ENCODE measurements at regions not wholly inside any gene's neighbourhood (a gene's known extent, or its start where the extent isn't known, plus 50 kb on each side); places are given as distances from the start of the nearest gene placed in this dataset.

DNA sequence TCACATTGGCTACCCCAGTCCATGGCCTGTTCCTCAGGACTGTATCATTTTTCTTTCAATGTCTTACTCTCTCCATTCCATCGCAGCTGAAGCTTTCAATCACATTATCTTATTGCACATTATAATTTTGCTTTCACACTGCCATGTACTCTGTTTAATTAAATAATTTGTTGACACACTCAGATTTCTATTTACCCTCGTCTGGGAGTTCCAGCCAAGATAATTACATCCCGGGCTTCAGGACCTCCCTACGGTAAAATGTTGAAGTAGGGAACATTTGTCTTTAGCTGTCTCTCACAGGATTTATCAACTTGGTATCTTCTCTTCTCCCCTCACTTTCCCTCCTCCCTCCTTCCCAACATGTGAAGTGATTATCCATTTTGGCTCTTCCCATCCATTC, 177.2 kb upstream of the RASSF8 start:
- H3K9me3 ChIP-seq (ENCODE audit: insufficient read depth, low read length): no peaks in the 10 kb centered on the region
- H3K9ac ChIP-seq (ENCODE audit: insufficient read length, low read depth): no peak overlapping the region
- DNase-seq (ENCODE audit: low read depth, low spot score): no peak
- no peak for TF ChIP-seq SUZ12 (IDR thresholded peaks at IDR 0.05; ENCODE audit: extremely low read depth, insufficient read depth, insufficient read length)
- TF ChIP-seq YY1 (IDR thresholded peaks at IDR 0.05; ENCODE audit: insufficient read depth, insufficient read length): no peak
- TF ChIP-seq ZNF274 (IDR thresholded peaks at IDR 0.05; ENCODE audit: low read depth, low read length): no peak
- H3K4me3 ChIP-seq (ENCODE audit: insufficient read length, low read depth): no peak overlapping the region
- no peaks in the 10 kb centered on the region for H3K27me3 ChIP-seq (ENCODE audit: insufficient read depth, insufficient read length)
- no peaks in the 10 kb centered on the region for H3K4me1 ChIP-seq (ENCODE audit: insufficient read depth, insufficient read length)
- H3K36me3 ChIP-seq (ENCODE audit: insufficient read depth, insufficient read length, low read length): no peaks in the 10 kb centered on the region

DNA sequence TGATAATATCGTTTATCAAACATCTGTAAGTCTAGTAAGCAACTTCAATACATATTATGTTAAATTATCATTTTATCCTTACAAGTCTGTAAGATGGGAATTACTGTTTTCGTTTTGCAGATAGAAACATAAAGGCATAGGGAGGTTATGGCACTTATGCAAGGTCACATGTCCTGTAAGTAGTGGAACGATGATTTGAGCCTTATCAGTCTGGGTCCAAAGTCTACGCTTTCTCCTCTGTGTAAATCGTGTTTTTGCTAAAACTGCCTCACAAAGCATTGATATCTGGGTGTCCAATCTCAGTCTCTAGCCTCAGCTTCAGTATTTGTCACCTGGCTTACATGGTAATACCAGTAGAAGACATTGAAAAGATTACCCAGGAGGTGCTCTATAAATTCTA, 174.9 kb upstream of the RASSF8 start:
- DNase-seq (ENCODE audit: low read depth, low spot score): no peak
- Histone ChIP-seq H3K27me3 (ENCODE audit: insufficient read depth, insufficient read length) (no peaks in the 10 kb centered on the region), H3K9me3 (ENCODE audit: insufficient read depth, low read length) (no peaks in the 10 kb centered on the region), H3K36me3 (ENCODE audit: insufficient read depth, insufficient read length, low read length) (no peaks in the 10 kb centered on the region), H3K9ac (ENCODE audit: insufficient read length, low read depth) (no peak overlapping the region), H3K4me3 (ENCODE audit: insufficient read length, low read depth) (no peak overlapping the region), H3K4me1 (ENCODE audit: insufficient read depth, insufficient read length) (no peaks in the 10 kb centered on the region)
- no peak for TF ChIP-seq YY1 (IDR thresholded peaks at IDR 0.05; ENCODE audit: insufficient read depth, insufficient read length)
- no peak for TF ChIP-seq ZNF274 (IDR thresholded peaks at IDR 0.05; ENCODE audit: low read depth, low read length)
- TF ChIP-seq SUZ12 (IDR thresholded peaks at IDR 0.05; ENCODE audit: extremely low read depth, insufficient read depth, insufficient read length): no peak

DNA sequence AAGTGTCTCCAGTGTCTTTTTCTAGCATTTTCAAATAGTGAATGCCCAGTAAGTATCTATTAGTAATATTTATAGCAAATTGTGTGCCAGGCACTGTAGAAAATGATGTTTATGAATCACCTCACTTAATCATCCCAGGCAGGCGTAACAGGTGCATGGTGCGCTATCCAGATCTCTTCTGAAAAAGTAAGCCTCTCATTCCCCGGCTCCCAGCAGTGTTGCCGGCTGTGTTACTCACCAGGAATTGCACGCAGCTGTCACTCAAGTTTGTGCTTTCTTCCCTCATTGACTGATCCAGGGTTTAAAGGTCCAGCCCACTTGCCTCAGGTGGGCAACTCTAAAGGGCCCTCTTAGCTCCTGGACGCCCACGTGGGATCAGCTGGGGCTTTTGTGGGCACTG, 173.8 kb upstream of the RASSF8 start:
- no peak overlapping the region for H3K9ac ChIP-seq (ENCODE audit: insufficient read length, low read depth)

DNA sequence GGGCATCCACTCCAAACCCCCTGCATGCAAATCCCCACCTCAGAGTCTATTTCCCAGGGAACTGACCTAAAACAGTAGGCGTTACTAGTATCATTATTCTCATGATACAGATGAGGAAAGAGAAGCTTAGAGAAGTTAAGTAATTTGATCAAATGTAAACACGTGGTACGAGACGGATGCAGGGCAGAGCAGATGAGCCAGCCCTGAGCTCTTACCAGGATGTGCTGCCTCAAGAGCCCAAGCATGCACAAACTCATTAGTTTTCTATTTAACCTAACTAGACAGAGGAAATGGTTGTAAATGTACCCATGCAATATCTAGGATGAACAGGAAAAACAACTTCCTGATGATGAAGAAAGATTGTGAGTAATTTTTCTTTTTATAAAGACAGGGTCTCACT, 173.3 kb upstream of the RASSF8 start:
- H3K4me1 ChIP-seq (ENCODE audit: insufficient read depth, insufficient read length): no peaks in the 10 kb centered on the region
- H3K9me3 ChIP-seq (ENCODE audit: insufficient read depth, low read length): no peaks in the 10 kb centered on the region
- no peak overlapping the region for H3K4me3 ChIP-seq (ENCODE audit: insufficient read length, low read depth)
- TF ChIP-seq SUZ12 (IDR thresholded peaks at IDR 0.05; ENCODE audit: extremely low read depth, insufficient read depth, insufficient read length) (no peak), ZNF274 (IDR thresholded peaks at IDR 0.05; ENCODE audit: low read depth, low read length) (no peak), YY1 (IDR thresholded peaks at IDR 0.05; ENCODE audit: insufficient read depth, insufficient read length) (no peak)
- no peaks in the 10 kb centered on the region for H3K27me3 ChIP-seq (ENCODE audit: insufficient read depth, insufficient read length)
- no peak overlapping the region for H3K9ac ChIP-seq (ENCODE audit: insufficient read length, low read depth)
- H3K36me3 ChIP-seq (ENCODE audit: insufficient read depth, insufficient read length, low read length): no peaks in the 10 kb centered on the region
- DNase-seq (ENCODE audit: low read depth, low spot score): no peak

More for the DNA sequence above, 173.8 kb upstream of the RASSF8 start:
- no peak for TF ChIP-seq YY1 (IDR thresholded peaks at IDR 0.05; ENCODE audit: insufficient read depth, insufficient read length)
- no peak for TF ChIP-seq SUZ12 (IDR thresholded peaks at IDR 0.05; ENCODE audit: extremely low read depth, insufficient read depth, insufficient read length)
- no peak for TF ChIP-seq ZNF274 (IDR thresholded peaks at IDR 0.05; ENCODE audit: low read depth, low read length)
- Histone ChIP-seq H3K36me3 (ENCODE audit: insufficient read depth, insufficient read length, low read length) (no peaks in the 10 kb centered on the region), H3K4me1 (ENCODE audit: insufficient read depth, insufficient read length) (no peaks in the 10 kb centered on the region), H3K4me3 (ENCODE audit: insufficient read length, low read depth) (no peak overlapping the region), H3K27me3 (ENCODE audit: insufficient read depth, insufficient read length) (no peaks in the 10 kb centered on the region), H3K9me3 (ENCODE audit: insufficient read depth, low read length) (no peaks in the 10 kb centered on the region)
- DNase-seq (ENCODE audit: low read depth, low spot score): no peak

DNA sequence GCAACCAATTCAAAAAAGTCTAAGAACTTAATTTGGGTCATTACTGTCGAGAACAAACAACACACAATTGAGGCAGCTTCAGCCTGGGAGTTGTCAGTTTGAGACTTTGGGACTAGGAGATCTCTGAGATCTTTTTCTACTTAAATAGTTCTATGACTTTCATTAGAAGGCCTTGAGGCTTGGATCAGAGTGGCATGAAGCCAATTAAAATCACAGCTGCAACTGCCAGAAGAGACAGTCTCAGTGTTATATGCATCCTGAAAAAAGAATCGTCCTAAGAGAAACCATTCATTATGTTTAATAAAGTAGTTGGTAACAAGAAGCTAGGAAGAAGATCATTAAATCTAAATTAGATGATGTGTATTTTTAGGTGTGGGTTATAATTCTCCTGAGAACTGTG, 170.8 kb upstream of the RASSF8 start:
- H3K27me3 ChIP-seq (ENCODE audit: insufficient read depth, insufficient read length): no peaks in the 10 kb centered on the region
- DNase-seq (ENCODE audit: low read depth, low spot score): no peak
- TF ChIP-seq SUZ12 (IDR thresholded peaks at IDR 0.05; ENCODE audit: extremely low read depth, insufficient read depth, insufficient read length): no peak
- TF ChIP-seq YY1 (IDR thresholded peaks at IDR 0.05; ENCODE audit: insufficient read depth, insufficient read length): no peak
- TF ChIP-seq ZNF274 (IDR thresholded peaks at IDR 0.05; ENCODE audit: low read depth, low read length): no peak
- H3K4me3 ChIP-seq (ENCODE audit: insufficient read length, low read depth): no peak overlapping the region
- no peaks in the 10 kb centered on the region for H3K4me1 ChIP-seq (ENCODE audit: insufficient read depth, insufficient read length)
- no peak overlapping the region for H3K9ac ChIP-seq (ENCODE audit: insufficient read length, low read depth)
- no peaks in the 10 kb centered on the region for H3K9me3 ChIP-seq (ENCODE audit: insufficient read depth, low read length)
- no peaks in the 10 kb centered on the region for H3K36me3 ChIP-seq (ENCODE audit: insufficient read depth, insufficient read length, low read length)

DNA sequence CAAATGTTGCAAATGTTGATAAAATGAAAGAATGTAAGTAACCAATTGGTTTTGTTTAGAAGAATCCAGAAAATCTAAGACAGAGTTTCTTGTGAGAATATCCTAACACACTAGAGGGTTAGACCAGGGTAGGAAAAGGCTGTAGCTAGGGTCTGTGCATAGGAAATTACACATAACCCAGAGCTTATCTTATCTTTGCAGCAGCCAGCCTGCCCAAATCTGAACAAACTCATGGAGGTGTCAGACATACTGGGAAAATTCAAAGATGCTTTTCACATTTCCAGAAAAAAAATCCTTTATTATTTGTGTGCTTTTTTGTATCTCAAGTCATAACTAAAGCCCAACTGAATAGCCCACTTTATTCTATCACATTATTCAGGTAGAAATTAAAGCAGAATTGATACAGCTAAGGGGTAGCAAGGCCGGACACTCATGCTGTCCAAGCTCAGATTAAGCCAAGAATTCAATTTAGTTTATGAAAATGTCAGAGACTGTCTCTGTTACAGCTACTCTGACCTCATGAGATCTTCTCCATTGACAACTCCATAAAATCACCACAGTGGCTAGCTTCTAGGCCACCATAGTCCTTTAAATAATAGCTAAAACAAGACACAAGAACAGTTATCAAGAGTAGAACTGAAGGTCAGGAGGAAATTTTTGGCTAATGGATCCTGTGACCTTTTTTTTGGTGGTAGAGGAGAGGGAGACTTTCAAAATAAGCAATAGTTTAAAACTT, 169.6 kb upstream of the RASSF8 start:
- no peak for TF ChIP-seq SUZ12 (IDR thresholded peaks at IDR 0.05; ENCODE audit: extremely low read depth, insufficient read depth, insufficient read length)
- TF ChIP-seq ZNF274 (IDR thresholded peaks at IDR 0.05; ENCODE audit: low read depth, low read length): no peak
- TF ChIP-seq YY1 (IDR thresholded peaks at IDR 0.05; ENCODE audit: insufficient read depth, insufficient read length): no peak
- Histone ChIP-seq H3K4me1 (ENCODE audit: insufficient read depth, insufficient read length) (no peaks in the 10 kb centered on the region), H3K36me3 (ENCODE audit: insufficient read depth, insufficient read length, low read length) (no peaks in the 10 kb centered on the region)

DNA sequence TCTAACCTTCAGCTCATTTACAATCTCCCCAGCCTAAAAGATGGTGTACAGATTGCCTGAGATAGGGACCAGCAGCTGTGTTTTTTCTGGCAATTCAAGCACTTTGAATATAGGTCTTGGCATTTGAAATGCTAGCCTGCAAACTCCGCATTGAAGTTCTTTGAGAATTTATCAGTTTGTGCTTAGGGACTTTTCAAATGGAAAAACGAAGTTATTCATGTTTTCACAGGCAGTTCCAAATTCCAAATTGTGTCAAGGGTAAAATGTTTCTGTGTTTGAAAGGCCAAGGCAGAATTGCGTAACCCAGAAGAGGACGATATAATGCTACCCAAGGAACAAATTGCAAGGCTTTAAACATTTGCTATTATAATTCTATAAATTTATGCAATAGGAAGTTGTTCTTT, 168.9 kb upstream of the RASSF8 start:
- Histone ChIP-seq H3K4me1 (ENCODE audit: insufficient read depth, insufficient read length) (no peaks in the 10 kb centered on the region), H3K27me3 (ENCODE audit: insufficient read depth, insufficient read length) (no peaks in the 10 kb centered on the region), H3K36me3 (ENCODE audit: insufficient read depth, insufficient read length, low read length) (no peaks in the 10 kb centered on the region), H3K4me3 (ENCODE audit: insufficient read length, low read depth) (no peak overlapping the region), H3K9me3 (ENCODE audit: insufficient read depth, low read length) (no peaks in the 10 kb centered on the region), H3K9ac (ENCODE audit: insufficient read length, low read depth) (no peak overlapping the region)
- no peak for DNase-seq (ENCODE audit: low read depth, low spot score)
- TF ChIP-seq SUZ12 (IDR thresholded peaks at IDR 0.05; ENCODE audit: extremely low read depth, insufficient read depth, insufficient read length): no peak
- no peak for TF ChIP-seq YY1 (IDR thresholded peaks at IDR 0.05; ENCODE audit: insufficient read depth, insufficient read length)
- TF ChIP-seq ZNF274 (IDR thresholded peaks at IDR 0.05; ENCODE audit: low read depth, low read length): no peak

More for the DNA sequence above, 169.6 kb upstream of the RASSF8 start:
- no peak for DNase-seq (ENCODE audit: low read depth, low spot score)
- Histone ChIP-seq H3K27me3 (ENCODE audit: insufficient read depth, insufficient read length) (no peaks in the 10 kb centered on the region), H3K9ac (ENCODE audit: insufficient read length, low read depth) (no peak overlapping the region), H3K4me3 (ENCODE audit: insufficient read length, low read depth) (no peak overlapping the region), H3K9me3 (ENCODE audit: insufficient read depth, low read length) (no peaks in the 10 kb centered on the region)
